Activated T-cell treated with anti-CD3 and anti-CD28 coated beads, Interleukin-2, amount 50 U/mL, for 4 hours (primary cell): ENCODE measurements at regions not wholly inside any gene's neighbourhood (a gene's known extent, or its start where the extent isn't known, plus 50 kb on each side); places are given as distances from the start of the nearest gene placed in this dataset.
"Not testable (repeated sequence)": the region's sequence is repeated elsewhere in the genome, so short reads cannot be mapped to it uniquely, and the experiment has no call there.

ENCODE experiments used
- ATAC-seq, 2 donors: fragments of 200-7000 bp; cut with Tn5 transposase; one replicate each; pipeline ENCODE4 v1.10.0; 2021
- DNase-seq: peaks from one replicate; pipeline ENCODE4 v3.0.0-alpha.2; 2020
- H3K27me3 Mint-ChIP-seq: one replicate; pipeline ENCODE4 v1.8.0; 2021; ENCODE audit warnings: low read depth, mixed read lengths
- H3K36me3 Mint-ChIP-seq: one replicate; pipeline ENCODE4 v1.8.0; 2022; ENCODE audit warnings: mixed read lengths; ENCODE audit not compliant: insufficient read depth
- H3K4me1 Mint-ChIP-seq: one replicate; pipeline ENCODE4 v1.8.0; 2021; ENCODE audit warnings: low read depth, mixed read lengths
- H3K4me3 Mint-ChIP-seq: one replicate; pipeline ENCODE4 v1.8.0; 2021; ENCODE audit warnings: mild to moderate bottlenecking, moderate library complexity, mixed read lengths
- H3K9me3 Mint-ChIP-seq: one replicate; pipeline ENCODE4 v1.8.0; 2021; ENCODE audit warnings: mixed read lengths

DNA sequence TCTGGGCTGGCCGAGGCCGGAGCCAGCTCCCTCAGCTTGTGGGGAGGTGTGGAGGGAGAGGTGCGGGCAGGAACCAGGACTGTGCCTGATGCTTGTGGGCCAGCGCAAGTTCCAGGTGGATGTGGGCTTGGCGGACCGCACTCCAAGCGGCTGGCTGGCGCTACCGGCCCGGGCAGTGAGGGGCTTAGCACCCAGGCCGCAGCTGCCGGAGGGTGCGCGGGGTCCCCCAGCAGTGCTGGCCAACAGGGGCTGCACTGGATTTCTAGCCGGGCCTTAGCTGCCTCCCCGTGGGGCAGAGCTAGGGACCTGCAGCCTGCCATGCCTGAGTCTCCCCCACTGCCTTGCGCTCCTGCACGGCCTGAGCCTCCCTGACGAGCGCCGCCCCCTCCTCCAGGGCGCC lies 242.8 kb downstream of the CCSER2 start:
- Mint-ChIP-seq H3K27me3 (peaks cover 42% of the 10 kb centered on the region), H3K9me3 (no peaks in the 10 kb centered on the region), H3K36me3 (no peaks in the 10 kb centered on the region), H3K4me3 (no peak overlapping the region), H3K4me1 (no peaks in the 10 kb centered on the region)
- ATAC-seq (no peak), DNase-seq (no peak)

DNA sequence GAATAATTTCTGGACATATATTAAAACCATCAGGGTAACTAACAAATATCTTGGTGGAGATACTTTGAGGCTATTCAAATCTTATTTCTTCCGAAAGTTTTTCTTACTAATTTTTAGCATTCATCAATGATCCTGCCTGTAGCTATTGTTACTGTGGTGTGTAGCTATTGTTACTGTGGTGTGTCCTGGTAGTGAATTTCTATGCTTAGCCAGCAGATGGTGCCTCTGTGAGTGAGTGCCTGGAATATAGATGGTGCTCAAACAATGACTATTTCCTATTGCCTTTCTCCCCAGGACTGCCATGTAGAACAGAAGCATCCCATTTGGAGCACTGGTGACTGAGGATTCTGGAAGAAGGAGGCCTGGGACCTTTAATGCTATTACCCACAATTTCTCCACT lies 245.7 kb downstream of the CCSER2 start:
- Mint-ChIP-seq H3K4me1 (no peaks in the 10 kb centered on the region), H3K27me3 (peaks cover 36% of the 10 kb centered on the region), H3K4me3 (no peak overlapping the region), H3K9me3 (no peaks in the 10 kb centered on the region), H3K36me3 (no peaks in the 10 kb centered on the region)
- DNase-seq (no peak), ATAC-seq (no peak)

DNA sequence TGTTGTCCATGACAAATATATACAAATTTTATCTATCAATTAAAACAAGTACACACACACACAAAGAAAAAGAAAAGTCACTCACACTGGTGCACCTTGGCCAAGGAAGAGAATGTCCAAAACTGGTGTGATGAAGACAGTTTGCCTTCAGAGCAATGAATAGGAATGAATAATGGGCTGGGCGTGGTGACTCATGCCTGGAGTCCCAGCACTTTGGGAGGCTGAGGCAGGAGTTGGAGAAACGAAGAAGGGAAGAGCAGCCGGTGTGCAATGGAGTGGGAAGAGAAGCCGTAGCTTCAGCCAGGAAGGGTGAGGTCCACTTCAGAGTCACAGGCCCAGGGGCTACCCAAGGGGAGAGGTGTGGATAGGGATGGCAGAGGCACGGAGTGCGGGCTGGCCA lies 253.6 kb downstream of the CCSER2 start:
- Mint-ChIP-seq H3K4me1 (no peaks in the 10 kb centered on the region), H3K36me3 (no peaks in the 10 kb centered on the region), H3K4me3 (no peak overlapping the region), H3K27me3 (peaks cover 25% of the 10 kb centered on the region), H3K9me3 (no peaks in the 10 kb centered on the region)
- no peak for DNase-seq
- ATAC-seq, result no peak

DNA sequence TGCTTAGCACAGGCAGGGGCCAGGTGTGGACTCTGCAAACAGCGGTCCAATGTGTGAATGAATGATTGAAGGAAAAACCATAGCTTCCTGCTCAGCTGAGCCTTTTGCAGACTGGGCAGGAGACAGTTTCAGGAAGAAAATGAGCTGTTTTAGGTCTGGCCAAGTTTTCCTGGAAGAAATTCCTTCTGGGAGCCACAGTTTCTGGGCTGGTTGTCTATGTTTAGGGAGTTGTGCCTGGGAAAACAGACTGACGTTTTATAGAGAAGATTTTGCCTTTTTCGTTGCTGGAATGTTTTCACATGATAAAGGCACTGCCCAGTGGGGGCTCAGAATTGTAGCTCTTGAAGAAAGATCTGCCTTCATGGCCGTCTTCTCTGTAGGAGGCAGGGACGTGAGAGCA lies 255.1 kb downstream of the CCSER2 start:
- H3K4me3 Mint-ChIP-seq, result no peak overlapping the region
- no peaks in the 10 kb centered on the region for H3K36me3 Mint-ChIP-seq
- DNase-seq (no peak), ATAC-seq (no peak)
- H3K4me1 Mint-ChIP-seq, result no peaks in the 10 kb centered on the region
- peaks cover 19% of the 10 kb centered on the region for H3K27me3 Mint-ChIP-seq
- no peaks in the 10 kb centered on the region for H3K9me3 Mint-ChIP-seq

DNA sequence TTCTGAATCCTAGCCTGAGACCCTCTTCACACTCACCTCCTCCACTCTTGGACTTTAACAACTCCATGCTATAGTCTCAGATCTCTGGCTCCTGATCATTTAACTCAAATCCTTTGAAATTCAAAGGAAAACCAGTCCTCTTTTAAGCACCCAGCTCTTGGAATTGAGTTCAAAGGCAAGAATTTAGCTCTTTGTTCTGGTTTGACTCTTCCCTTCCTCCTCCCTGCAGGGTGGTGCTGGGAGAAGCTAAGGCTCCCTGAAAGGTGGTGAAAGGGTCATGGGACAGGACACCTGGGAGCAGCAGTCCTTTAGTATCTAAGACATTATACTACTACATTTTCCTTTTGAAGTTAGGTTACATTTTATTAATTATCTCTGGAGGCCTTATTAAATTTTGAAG lies 259.4 kb downstream of the CCSER2 start:
- H3K4me1 Mint-ChIP-seq, result no peaks in the 10 kb centered on the region
- H3K27me3 Mint-ChIP-seq, result peaks cover 4% of the 10 kb centered on the region
- no peak for ATAC-seq
- no peaks in the 10 kb centered on the region for H3K36me3 Mint-ChIP-seq
- H3K9me3 Mint-ChIP-seq, result no peaks in the 10 kb centered on the region
- H3K4me3 Mint-ChIP-seq, result no peak overlapping the region
- DNase-seq, result no peak

DNA sequence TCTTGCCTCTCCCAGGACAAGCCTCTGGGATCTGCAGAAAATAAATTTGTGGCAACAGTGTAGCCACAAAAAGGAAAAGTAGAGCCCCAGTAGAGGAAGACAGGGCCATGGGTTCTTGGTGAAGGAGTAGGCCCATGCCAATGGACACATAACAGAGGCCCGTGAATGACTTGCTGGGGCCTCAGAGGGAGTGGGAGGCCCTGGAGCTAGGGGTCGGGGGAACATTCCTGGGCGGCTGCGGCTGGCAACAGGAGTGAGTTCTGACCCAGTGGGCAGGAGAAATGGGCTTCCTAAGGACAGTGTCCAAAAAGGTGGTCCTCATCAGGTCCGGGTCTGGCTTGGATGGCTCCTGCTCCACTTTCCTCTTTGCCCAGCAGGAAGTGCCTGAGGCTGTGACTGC lies 260.0 kb downstream of the CCSER2 start:
- Mint-ChIP-seq H3K4me1 (no peaks in the 10 kb centered on the region), H3K36me3 (no peaks in the 10 kb centered on the region), H3K9me3 (no peaks in the 10 kb centered on the region), H3K27me3 (peaks cover 2% of the 10 kb centered on the region), H3K4me3 (no peak overlapping the region)
- no peak for DNase-seq
- no peak for ATAC-seq

DNA sequence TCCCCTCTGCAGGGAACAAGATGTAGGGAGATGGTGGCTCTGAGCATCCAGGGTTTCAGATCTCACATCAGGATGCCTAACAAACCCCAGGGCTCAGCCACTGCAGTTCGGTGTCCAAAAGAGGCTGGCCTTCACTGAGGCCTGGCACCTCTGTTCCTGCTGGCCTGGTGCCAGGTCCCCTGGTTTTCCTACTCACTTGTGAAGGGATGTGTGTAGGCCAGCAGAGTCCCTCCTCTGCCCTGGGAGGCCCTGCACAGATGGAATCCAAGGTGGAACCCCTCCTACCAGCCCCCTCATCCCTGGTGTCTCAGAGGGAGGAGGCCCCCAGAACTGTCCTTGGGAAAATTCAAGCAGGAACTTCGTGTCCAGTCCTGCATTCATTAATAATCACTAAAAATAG lies 260.6 kb downstream of the CCSER2 start:
- Mint-ChIP-seq H3K9me3 (no peaks in the 10 kb centered on the region), H3K4me3 (no peak overlapping the region), H3K36me3 (no peaks in the 10 kb centered on the region), H3K27me3 (peaks cover 2% of the 10 kb centered on the region), H3K4me1 (no peaks in the 10 kb centered on the region)
- DNase-seq (no peak), ATAC-seq (no peak)

DNA sequence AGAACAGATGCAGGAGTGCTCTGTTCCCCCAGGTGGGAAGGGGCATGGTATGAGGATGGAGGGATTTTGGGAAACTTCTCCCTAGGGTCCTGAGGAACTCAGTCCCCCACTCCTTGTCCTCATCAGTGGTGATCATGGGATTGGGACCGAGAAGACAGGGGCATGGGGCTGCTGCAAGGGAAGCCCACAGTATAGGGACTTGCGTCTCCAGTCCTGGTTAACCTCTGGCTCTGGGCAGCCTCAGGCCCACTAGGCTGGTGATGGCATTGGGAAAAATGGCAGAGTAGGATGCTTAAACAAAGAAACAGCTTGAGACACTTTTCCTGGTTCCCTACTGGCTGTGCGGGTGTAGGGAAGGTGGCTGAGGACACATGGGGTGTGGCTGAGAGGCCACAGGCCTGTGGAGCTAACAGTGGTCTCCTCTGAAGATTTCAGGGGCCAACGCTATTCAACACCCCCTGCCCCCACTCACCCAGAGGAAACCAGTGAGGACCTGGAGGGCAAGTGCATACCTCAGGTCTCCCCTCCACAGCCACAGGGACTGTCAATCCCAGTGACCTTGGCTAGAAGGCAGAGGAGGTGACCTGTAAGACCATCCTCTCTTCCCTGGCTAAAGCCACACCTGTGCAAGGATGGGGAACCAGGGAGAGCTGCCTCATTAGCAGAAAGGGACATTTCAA lies 261.3 kb downstream of the CCSER2 start:
- H3K4me1 Mint-ChIP-seq, result no peaks in the 10 kb centered on the region
- H3K27me3 Mint-ChIP-seq, result peaks cover 2% of the 10 kb centered on the region
- no peak for DNase-seq
- H3K9me3 Mint-ChIP-seq, result no peaks in the 10 kb centered on the region
- no peak for ATAC-seq
- no peak overlapping the region for H3K4me3 Mint-ChIP-seq
- no peaks in the 10 kb centered on the region for H3K36me3 Mint-ChIP-seq

DNA sequence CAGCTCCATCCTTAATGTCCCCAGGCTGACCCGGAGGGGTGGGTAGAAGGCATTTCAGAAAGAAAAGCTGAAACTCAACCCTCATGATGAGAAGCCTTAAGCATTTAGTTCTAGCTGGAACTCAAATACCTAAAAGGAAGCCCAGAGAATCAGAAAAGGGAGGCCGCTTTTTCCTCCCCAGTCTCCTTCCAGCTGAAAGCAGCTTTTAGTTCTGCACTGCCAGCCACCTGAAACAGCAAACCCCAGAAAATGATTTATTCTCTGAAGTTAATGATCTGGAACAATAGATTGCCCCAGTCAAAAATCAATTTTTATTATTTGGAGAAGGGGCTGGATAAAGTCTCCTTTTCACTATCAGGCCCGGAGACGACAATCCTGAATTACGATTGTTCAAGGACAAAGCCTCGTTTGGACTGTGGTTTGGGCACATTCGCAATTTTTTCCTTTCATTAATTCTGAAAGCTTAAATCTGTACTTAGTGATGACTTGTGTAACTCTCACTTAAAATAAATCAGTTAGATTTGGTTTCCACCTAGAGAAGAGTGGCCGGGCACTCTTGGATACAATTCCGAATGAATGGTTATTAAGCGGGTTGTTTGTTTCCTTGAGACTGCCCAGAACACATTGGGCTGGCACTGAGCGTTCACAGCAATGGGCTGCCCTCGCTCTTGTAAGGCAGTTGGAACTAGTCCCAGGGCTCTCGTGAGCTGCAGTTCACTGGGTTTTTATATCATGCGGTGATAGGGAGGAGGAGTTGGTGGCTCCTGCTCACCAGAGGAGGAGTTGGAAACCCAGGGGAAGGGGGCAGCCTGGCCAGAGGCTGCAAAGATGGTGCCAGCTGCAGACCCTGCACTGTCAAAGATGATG lies 262.2 kb downstream of the CCSER2 start:
- Mint-ChIP-seq H3K36me3 (no peaks in the 10 kb centered on the region), H3K4me1 (no peaks in the 10 kb centered on the region), H3K9me3 (no peaks in the 10 kb centered on the region), H3K4me3 (no peak overlapping the region), H3K27me3 (peaks cover 2% of the 10 kb centered on the region)
- DNase-seq (no peak), ATAC-seq (no peak)

DNA sequence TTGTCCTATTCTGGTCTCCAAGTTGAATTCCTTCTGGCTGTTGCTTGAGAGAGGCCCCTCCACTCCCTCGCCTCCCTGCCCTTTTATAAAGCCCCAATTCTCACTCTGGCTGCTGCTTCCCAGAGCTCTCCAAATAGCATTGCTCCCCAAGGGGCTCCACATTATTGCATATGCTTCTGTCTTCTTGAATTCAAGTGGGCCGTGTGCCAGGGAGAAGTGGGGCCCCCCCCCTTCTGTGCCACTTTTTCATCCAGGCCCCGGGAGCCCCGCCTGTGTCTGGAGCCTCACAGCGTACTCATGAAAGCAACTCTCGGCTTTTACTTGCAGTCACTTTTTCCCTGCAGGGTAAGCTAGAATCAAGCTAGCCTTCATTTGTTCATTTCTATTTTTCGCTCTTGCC lies 265.1 kb downstream of the CCSER2 start:
- peaks cover 6% of the 10 kb centered on the region for H3K9me3 Mint-ChIP-seq
- no peaks in the 10 kb centered on the region for H3K36me3 Mint-ChIP-seq
- no peaks in the 10 kb centered on the region for H3K4me1 Mint-ChIP-seq
- no peak for ATAC-seq
- no peak overlapping the region for H3K4me3 Mint-ChIP-seq
- DNase-seq, result no peak
- H3K27me3 Mint-ChIP-seq, result no peaks in the 10 kb centered on the region

DNA sequence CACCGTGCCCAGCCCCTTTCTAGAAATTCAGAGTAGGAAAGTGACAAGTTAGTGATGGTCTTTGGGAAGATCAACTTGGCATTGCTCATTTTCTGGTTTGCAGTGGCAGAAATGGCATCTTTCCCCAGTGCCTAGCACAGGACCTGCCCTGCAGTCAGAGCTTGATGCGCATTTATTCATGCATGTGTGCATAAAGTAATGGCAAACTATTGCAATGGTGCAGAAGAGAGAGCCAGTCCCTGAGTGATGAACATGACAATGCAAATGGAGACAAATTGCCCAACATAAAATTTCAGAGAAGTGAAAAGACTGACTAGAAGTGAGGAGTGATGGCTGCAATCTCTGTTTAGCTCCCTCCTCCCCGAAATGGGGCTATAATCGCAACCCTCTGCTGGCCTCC lies 268.2 kb downstream of the CCSER2 start:
- Mint-ChIP-seq H3K9me3 (peaks cover 6% of the 10 kb centered on the region), H3K4me3 (no peak overlapping the region), H3K4me1 (no peaks in the 10 kb centered on the region), H3K36me3 (no peaks in the 10 kb centered on the region), H3K27me3 (no peaks in the 10 kb centered on the region)
- no peak for ATAC-seq
- no peak for DNase-seq

DNA sequence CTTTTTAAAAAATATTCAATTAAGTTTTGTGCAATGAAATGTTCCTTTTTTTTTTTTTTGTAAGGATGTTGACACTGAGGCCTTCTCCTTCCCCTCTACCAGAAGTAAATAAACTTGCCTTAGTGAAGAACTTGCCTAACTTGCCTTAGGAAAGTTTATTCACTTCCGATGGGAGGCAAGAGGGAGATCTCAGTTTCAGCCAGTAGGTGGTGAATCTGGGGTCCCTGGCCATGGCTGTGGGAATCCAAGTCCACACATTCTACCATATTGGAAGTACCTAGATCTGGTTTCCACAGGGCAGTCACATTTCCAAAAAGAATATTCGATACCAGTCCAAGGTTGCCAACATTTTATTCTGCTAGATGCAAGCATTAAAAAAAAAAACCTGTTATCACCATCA lies 270.9 kb downstream of the CCSER2 start:
- DNase-seq (no peak), ATAC-seq (no peak)
- Mint-ChIP-seq H3K9me3 (peaks cover 6% of the 10 kb centered on the region), H3K27me3 (peaks cover 2% of the 10 kb centered on the region), H3K4me3 (no peak overlapping the region), H3K4me1 (no peaks in the 10 kb centered on the region), H3K36me3 (no peaks in the 10 kb centered on the region)

DNA sequence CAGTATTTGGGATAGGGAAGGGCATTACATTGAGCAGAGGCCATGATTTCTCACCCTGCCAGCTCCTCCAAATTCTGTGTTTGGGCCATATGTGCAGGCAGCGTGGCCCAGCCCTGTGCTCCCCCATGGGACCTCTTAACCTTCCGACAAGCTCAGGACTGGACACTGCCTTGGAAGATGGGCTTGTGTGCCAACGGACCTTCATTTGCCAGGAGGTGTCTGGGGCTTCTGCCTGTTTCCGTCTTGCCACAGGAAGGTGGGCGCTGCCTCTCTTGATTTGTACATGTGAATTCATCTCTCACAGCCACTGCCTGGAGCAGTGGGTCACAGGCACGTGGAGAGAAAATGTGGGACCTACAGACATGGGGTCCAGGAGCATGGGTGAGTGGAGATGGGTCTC lies 272.6 kb downstream of the CCSER2 start:
- peaks cover 7% of the 10 kb centered on the region for H3K27me3 Mint-ChIP-seq
- no peak for DNase-seq
- H3K9me3 Mint-ChIP-seq, result peaks cover 6% of the 10 kb centered on the region
- H3K36me3 Mint-ChIP-seq, result no peaks in the 10 kb centered on the region
- ATAC-seq, result no peak
- H3K4me1 Mint-ChIP-seq, result no peaks in the 10 kb centered on the region
- no peak overlapping the region for H3K4me3 Mint-ChIP-seq

DNA sequence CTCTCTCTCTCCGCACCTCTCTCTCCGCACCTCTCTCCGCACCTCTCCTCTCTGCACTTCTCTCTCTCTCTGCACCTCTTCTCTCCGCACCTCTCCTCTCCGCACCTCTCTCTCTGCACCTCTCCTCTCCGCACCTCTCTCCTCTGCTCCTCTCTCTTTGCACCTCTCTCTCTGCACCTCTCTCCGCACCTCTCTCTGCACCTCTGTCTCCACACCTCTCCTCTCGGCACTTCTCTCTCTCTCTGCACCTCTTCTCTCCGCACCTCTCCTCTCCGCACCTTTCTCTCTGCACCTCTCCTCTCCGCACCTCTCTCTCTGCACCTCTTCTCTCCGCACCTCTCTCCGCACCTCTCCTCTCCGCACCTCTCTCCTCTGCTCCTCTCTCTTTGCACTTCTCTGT lies 274.2 kb downstream of the CCSER2 start:
- not testable (repeated sequence) for H3K4me1 Mint-ChIP-seq, ATAC-seq, DNase-seq, H3K36me3 Mint-ChIP-seq, H3K4me3 Mint-ChIP-seq, H3K27me3 Mint-ChIP-seq, H3K9me3 Mint-ChIP-seq

DNA sequence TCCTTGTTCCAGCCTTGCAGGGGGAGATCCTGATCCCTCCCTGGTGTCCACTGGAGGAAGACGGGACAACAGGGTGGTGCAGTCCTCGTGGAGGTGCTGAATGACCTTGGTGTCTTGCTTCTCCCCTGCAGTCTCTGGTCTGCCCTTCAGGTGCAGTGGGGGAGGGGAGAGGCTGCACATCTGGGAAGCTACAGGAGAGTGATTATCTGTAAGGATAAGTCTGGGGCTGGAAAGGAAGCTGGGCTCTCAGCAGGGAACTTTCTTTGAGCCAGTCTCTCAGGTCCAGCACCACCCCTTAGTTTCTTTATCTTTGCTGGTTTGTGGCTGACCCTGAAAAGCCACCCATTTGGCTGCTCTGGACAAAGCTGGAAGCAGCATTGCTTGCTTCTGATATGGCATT lies 275.6 kb downstream of the CCSER2 start:
- Mint-ChIP-seq H3K36me3 (no peaks in the 10 kb centered on the region), H3K4me3 (no peak overlapping the region), H3K9me3 (no peaks in the 10 kb centered on the region), H3K4me1 (no peaks in the 10 kb centered on the region), H3K27me3 (peaks cover 12% of the 10 kb centered on the region)
- no peak for DNase-seq
- ATAC-seq, result no peak
